ENCODE measurements at regions not wholly inside any gene's neighbourhood (a gene's known extent, or its start where the extent isn't known, plus 50 kb on each side); places are given as distances from the start of the nearest gene placed in this dataset.

DNA sequence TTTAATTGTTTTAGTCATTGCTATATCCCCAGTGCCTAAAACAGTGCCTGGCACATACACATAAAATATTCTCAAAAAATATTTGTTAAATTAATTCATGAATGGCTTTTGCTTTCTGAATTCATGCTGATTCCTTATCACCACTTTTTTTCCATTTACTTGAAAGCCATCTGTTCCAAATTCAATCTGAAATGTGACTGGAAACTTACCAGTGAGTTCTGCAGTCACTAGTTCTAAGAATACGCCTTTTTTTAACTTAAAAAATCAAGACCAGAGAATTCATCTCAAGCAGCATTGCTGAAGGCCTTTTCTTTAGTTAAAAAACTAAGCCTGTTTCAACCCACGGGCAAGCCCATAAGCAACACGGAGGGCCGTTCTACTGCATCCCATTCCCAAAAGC lies 114.0 kb upstream of the ERCC4 start:
- DNase-seq (ENCODE audit: low read depth) = no peak
- Histone ChIP-seq H3K27me3 (ENCODE audit: control insufficient read depth, insufficient read depth, low read length) (no peaks in the 10 kb centered on the region), H3K4me3 (ENCODE audit: low read depth, low read length) (no peak overlapping the region), H3K36me3 (ENCODE audit: control insufficient read depth, insufficient read depth, low read length) (no peaks in the 10 kb centered on the region)
- POLR2A ChIA-PET = no interaction called here
- CTCF ChIA-PET = no interaction called here
- TF ChIP-seq, protein P1, sequence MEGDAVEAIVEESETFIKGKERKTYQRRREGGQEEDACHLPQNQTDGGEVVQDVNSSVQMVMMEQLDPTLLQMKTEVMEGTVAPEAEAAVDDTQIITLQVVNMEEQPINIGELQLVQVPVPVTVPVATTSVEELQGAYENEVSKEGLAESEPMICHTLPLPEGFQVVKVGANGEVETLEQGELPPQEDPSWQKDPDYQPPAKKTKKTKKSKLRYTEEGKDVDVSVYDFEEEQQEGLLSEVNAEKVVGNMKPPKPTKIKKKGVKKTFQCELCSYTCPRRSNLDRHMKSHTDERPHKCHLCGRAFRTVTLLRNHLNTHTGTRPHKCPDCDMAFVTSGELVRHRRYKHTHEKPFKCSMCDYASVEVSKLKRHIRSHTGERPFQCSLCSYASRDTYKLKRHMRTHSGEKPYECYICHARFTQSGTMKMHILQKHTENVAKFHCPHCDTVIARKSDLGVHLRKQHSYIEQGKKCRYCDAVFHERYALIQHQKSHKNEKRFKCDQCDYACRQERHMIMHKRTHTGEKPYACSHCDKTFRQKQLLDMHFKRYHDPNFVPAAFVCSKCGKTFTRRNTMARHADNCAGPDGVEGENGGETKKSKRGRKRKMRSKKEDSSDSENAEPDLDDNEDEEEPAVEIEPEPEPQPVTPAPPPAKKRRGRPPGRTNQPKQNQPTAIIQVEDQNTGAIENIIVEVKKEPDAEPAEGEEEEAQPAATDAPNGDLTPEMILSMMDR (IDR thresholded peaks at IDR 0.05; ENCODE audit: insufficient read depth, low read depth, low read length) = no peak

DNA sequence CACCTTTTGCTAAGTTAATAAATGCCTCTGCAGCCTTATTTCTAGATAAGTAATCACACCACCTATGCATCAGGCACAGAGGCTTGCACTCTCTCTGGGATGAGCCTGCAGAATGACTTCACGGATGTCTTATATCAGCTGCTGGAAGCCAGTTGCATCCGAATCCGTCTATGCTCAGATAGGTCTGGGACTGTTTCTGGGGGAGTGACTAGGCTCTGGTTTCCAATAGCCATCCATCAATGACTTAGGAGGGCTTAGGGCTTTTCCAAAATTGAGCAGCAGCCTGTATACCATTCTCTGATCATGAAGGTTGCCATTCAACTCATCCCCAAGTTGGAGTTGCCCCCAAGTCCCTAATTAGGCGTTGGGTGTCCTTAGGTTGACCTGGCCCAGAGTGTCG lies 113.3 kb upstream of the ERCC4 start:
- no peak for DNase-seq (ENCODE audit: low read depth)
- Histone ChIP-seq H3K27me3 (ENCODE audit: control insufficient read depth, insufficient read depth, low read length) (no peaks in the 10 kb centered on the region), H3K4me3 (ENCODE audit: low read depth, low read length) (no peak overlapping the region), H3K36me3 (ENCODE audit: control insufficient read depth, insufficient read depth, low read length) (no peaks in the 10 kb centered on the region)
- ChIA-PET CTCF (no interaction called here), POLR2A (no interaction called here)
- TF ChIP-seq, protein P1 (IDR thresholded peaks at IDR 0.05; ENCODE audit: insufficient read depth, low read depth, low read length) = no peak

DNA sequence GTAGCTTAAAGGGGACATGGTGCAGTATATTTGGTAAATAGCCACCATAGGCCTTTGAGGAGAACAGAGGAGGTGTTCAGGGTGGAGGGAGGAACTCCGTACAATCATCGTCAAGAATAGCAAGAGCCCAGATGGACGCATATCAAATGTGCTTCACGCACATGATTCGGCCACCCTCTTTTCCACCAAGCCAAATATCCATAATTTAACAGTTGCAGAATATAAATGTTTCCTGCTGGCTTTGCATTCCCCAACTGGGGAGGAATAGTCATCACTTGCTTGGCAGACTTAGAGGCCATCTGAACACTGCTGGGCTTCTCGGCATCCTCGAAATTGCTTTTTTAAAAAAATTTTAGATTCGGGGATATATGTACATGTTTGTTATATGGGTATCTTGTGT lies 111.9 kb upstream of the ERCC4 start:
- DNase-seq (ENCODE audit: low read depth) = no peak
- POLR2A ChIA-PET = no interaction called here
- Histone ChIP-seq H3K36me3 (ENCODE audit: control insufficient read depth, insufficient read depth, low read length) (no peaks in the 10 kb centered on the region), H3K4me3 (ENCODE audit: low read depth, low read length) (no peak overlapping the region), H3K27me3 (ENCODE audit: control insufficient read depth, insufficient read depth, low read length) (no peaks in the 10 kb centered on the region)
- TF ChIP-seq, protein P1 (IDR thresholded peaks at IDR 0.05; ENCODE audit: insufficient read depth, low read depth, low read length) = no peak
- CTCF ChIA-PET = no interaction called here

DNA sequence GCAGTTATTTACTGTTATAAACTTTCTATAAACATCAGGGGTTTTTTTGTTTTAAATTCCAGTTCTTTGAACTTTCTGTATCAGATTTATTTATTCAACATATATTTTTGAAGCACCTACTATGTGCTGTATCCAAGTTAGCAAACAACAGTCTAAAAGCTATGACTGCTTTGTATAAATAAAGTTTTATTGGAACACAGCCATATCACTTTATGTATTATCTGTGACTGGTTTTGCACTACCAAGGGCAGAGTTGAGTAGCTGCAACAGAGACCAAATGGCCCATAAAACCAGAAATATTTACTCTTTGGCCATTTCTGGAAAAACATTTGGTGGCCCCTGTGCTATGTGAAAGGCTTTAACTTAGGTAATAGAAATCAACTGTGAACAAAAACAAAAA lies 110.2 kb upstream of the ERCC4 start:
- no peaks in the 10 kb centered on the region for H3K27me3 ChIP-seq (ENCODE audit: control insufficient read depth, insufficient read depth, low read length)
- TF ChIP-seq, protein P1 (IDR thresholded peaks at IDR 0.05; ENCODE audit: insufficient read depth, low read depth, low read length) = no peak
- ChIA-PET CTCF (interaction anchor here (0.9 kb wide), 1 partner anchor 42 kb away, joined by 3 read pairs; no protein-coding TSS in a partner anchor), POLR2A (no interaction called here)
- H3K4me3 ChIP-seq (ENCODE audit: low read depth, low read length) = no peak overlapping the region
- H3K36me3 ChIP-seq (ENCODE audit: control insufficient read depth, insufficient read depth, low read length) = no peaks in the 10 kb centered on the region
- DNase-seq (ENCODE audit: low read depth) = no peak

DNA sequence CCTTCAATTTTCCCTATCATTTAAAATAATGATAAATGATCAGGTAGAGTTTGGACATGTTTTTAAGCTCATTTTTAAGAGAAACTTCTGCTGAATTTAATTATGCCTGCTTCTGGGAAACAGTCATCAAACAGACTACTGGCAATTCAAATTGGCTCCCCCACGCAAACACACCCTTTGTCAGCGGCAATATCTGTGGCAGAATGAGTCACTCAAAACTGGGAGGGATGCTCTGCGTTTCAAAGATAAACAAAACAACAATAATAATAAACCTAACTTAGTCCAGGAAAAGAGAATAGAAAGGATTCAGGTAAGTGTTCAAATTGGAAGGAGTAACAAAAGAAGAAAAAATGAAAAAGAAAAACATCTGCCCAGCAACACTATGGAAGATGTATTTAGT lies 108.1 kb upstream of the ERCC4 start:
- TF ChIP-seq, protein P1 (IDR thresholded peaks at IDR 0.05; ENCODE audit: insufficient read depth, low read depth, low read length) = no peak
- no peak for DNase-seq (ENCODE audit: low read depth)
- ChIA-PET POLR2A (no interaction called here), CTCF (no interaction called here)
- Histone ChIP-seq H3K36me3 (ENCODE audit: control insufficient read depth, insufficient read depth, low read length) (no peaks in the 10 kb centered on the region), H3K4me3 (ENCODE audit: low read depth, low read length) (no peak overlapping the region), H3K27me3 (ENCODE audit: control insufficient read depth, insufficient read depth, low read length) (no peaks in the 10 kb centered on the region)
